Thymus (tissue), 11 donors: ENCODE measurements at regions not wholly inside any gene's neighbourhood (a gene's known extent, or its start where the extent isn't known, plus 50 kb on each side); places are given as distances from the start of the nearest gene placed in this dataset.

Experiments
- DNase-seq, 9 donors: peaks; one replicate each; pipeline ENCODE4 v3.0.0-alpha.2; 2013; ENCODE audit warnings: low spot score in 9 of 9, low read depth in 6 of 9, missing footprints in 1 of 9
- H3K27ac ChIP-seq, 2 donors: one replicate each; pipeline ENCODE4 v1.5.1; 2013; ENCODE audit warnings: control low read depth in 1 of 2, low read depth in 1 of 2, low read length in 1 of 2, mild to moderate bottlenecking in 1 of 2, moderate library complexity in 1 of 2
- H3K27me3 ChIP-seq, 2 donors: one replicate each; pipeline ENCODE4 v1.5.1; 2013; ENCODE audit warnings: low read length in 1 of 2; ENCODE audit not compliant: control insufficient read depth in 2 of 2, insufficient read depth in 1 of 2
- H3K36me3 ChIP-seq, 2 donors: one replicate each; pipeline ENCODE4 v1.5.1; 2013; ENCODE audit warnings: low read length in 1 of 2, mild to moderate bottlenecking in 1 of 2, moderate library complexity in 1 of 2; ENCODE audit not compliant: control insufficient read depth in 2 of 2, insufficient read depth in 2 of 2
- H3K4me1 ChIP-seq, 2 donors: one replicate each; pipeline ENCODE4 v1.5.1; 2013; ENCODE audit warnings: low read length in 2 of 2; ENCODE audit not compliant: control insufficient read depth in 2 of 2, insufficient read depth in 2 of 2
- H3K4me3 ChIP-seq, 2 donors: one replicate each; pipeline ENCODE4 v1.5.1; 2013; ENCODE audit warnings: low read length in 2 of 2, control low read depth in 1 of 2, mild to moderate bottlenecking in 1 of 2
- H3K9me3 ChIP-seq, 2 donors: one replicate each; pipeline ENCODE4 v1.5.1; 2013; ENCODE audit warnings: low read length in 1 of 2, mild to moderate bottlenecking in 1 of 2; ENCODE audit not compliant: control insufficient read depth in 2 of 2, insufficient read depth in 1 of 2
- WGBS: extraction: QIAGEN DNeasy Blood & Tissue Kit; methylation state at CpG from one replicate; pipeline ENCODE4 v1.1.7; 2013; 5-methylcytosine and 5-hydroxymethylcytosine counted together
- donor health status: healthy.

DNA sequence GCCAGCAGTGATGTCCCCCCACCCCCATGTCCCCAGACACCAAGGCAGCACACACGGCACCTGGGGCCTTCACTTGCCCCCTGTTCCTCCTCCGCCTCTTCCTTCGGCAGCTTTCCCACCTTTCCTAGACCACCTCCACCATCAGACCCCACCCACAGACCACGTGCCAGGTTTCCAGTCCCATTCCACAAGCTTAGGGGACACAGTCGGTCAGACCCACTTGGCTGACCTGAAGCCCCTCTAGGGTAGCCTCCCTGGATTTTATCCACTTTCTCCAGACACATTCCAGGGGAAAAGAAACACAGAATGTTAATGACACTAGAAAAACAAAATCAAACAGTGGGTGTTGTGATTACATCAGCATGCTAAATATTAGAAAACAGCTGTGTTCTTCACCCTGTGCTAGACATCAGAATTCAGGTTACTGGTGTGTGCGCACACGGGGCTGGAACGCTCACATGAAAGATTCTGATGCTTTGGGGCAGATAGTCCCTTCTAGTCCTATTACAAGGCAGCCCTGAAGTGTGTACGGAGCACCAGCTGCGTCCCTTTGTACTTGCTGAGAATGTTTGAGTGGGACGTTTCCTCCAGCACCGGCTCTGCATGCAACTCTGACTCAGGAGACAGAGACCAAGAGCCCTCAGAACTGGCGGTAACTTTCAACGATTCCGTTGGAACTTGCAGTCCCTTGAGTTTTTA lies 75.5 kb upstream of the PPP2R2D start:
- Histone ChIP-seq H3K4me1 (no peaks in the 10 kb centered on the region), H3K27ac (no peak overlapping the region), H3K27me3 (peaks cover 0 to 11% of the 10 kb centered on the region in 2 donors), H3K4me3 (no peak overlapping the region), H3K36me3 (no peaks in the 10 kb centered on the region), H3K9me3 (peaks cover 0 to 2% of the 10 kb centered on the region in 2 donors)
- no peak for DNase-seq
- WGBS: 60% methylated on average over 15 of the region's 15 CpGs

DNA sequence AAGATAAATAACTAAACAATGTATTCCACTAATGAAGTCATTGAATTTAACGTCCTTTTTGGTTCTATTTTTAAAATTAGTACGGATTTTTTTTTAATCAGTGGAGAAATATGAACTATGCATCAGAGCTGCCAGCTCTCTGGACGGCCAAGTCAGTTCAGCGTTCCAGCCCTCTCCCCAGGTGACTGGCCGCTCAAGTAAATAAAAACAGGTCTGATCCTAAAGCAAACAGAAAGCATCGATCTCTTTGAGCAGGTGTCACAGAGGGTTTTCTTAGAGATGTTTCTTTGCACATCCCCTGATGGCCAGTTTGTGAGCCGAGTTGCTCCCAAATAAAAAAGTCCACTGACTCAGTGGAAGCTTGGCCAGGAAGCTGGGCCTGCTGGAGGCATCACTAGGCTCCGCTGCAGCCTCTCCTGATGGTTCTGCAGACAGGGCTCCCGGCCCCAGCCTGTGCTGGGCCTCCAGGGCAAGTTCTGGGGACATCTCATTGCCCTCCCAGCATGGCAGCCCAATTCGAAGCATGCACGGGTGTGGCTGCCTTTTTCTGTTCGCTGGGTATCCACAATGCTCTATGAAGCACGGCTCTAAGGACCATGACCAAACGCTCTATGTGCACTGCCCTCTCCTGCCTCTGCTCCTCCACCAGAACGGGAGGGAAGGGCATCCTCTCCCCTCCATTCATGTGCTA lies 74.7 kb upstream of the PPP2R2D start:
- Histone ChIP-seq H3K27me3 (peaks cover 0 to 11% of the 10 kb centered on the region in 2 donors), H3K4me3 (no peak overlapping the region), H3K27ac (no peak overlapping the region), H3K9me3 (peaks cover 0 to 2% of the 10 kb centered on the region in 2 donors), H3K4me1 (no peaks in the 10 kb centered on the region), H3K36me3 (no peaks in the 10 kb centered on the region)
- 82% methylated on average over 15 of the region's 15 CpGs for WGBS
- no peak for DNase-seq

DNA sequence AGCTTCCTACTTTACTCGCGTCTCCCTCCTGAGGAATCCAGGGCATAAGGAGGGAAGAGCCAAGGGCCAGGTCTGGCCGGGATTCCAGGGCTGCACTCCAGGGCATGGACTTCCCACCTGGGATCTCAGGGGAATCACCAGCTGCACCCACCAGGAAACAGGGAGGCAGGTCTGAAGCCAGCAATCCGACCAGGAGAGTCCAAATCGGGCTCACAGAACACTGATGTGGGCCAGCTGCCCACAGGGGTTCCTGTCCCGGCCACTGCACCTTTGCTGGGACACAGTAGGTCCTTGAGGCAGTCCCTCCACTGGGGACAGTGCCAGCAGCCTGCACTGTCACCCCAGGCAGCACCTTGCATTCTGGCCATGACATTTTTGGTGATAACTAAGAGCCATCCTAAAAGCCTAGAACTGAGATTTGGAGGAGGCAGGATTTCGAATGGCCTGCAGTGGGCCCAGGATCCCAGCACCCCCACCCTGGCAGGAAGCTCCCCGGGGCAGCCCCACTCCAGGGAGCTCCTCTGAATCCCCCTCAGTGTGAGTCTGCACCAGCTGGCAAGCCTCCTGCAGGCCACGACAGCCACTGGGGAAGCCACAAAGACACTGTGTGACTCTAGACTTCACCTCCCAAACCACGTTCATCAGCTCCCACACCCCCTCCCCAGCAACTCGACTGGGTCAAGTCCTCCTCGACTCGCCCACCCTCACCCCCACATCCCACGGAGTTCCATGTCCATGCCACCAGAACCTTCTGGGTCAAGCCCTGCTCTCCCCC lies 71.5 kb upstream of the PPP2R2D start:
- Histone ChIP-seq H3K27ac (no peak overlapping the region), H3K36me3 (no peaks in the 10 kb centered on the region), H3K9me3 (no peaks in the 10 kb centered on the region), H3K27me3 (peaks cover 0 to 9% of the 10 kb centered on the region in 2 donors), H3K4me3 (no peak overlapping the region), H3K4me1 (no peaks in the 10 kb centered on the region)
- no peak for DNase-seq
- WGBS: 81% methylated on average over 14 of the region's 14 CpGs

DNA sequence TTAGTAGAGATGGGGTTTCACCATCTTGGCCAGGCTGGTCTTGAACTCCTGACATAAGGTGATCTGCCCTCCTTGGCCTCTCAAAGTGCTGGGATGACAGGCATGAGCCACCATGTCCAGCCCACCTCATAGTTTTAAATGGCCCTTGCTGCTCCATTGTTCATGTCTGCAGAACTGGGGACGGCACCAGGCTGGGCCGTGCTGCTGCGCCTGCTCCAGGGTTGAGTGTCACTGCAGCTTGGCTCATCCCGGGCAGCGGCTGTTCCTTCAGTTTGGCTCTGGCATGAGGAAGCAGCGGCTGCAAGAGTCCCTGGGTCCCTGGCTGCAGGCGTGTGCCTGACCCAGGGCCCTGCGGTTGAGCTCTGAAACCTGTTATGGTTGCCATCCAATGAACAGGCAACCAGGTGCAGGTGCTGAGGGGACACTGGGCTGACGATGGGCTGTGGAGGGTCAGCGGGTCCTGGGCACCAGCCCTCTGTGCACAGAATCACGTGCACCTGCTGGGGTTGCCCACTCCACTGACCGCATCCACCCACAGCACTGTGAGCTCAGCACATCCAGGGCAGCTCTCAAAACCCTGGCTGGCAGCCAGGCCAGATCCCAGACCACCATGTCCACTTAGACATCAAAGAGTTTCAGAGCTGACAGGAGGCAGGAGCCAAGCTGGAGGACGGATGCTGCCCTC lies 70.2 kb upstream of the PPP2R2D start:
- H3K27me3 ChIP-seq: no peaks in the 10 kb centered on the region
- 92% methylated on average over 13 of the region's 13 CpGs for WGBS
- no peak for DNase-seq
- no peaks in the 10 kb centered on the region for H3K4me1 ChIP-seq
- H3K36me3 ChIP-seq: no peaks in the 10 kb centered on the region
- H3K9me3 ChIP-seq: peaks cover 1 to 5% of the 10 kb centered on the region in 2 donors
- no peak overlapping the region for H3K4me3 ChIP-seq
- H3K27ac ChIP-seq: no peak overlapping the region

DNA sequence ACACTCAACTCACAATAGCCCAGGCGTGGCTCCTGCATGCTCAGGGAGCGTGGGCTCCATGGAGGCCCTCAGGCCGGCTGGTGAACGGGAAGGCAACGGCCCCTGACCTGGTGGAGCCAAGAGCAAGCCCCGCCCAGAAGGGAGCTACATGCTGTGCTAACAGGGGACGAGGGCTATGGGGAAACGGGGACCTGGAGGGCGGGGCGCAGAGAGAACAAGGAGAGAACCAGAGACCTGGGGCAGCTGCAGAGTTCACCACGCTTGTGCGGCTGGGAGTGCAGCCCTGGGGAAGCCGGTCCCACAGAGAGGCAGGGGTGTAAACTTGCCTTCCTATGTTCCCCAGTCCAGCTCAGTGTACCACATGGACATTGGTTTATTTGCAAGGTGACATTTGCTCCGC lies 69.2 kb upstream of the PPP2R2D start:
- no peaks in the 10 kb centered on the region for H3K4me1 ChIP-seq
- no peak for DNase-seq
- no peak overlapping the region for H3K27ac ChIP-seq
- H3K9me3 ChIP-seq: peaks cover 1 to 5% of the 10 kb centered on the region in 2 donors
- no peak overlapping the region for H3K4me3 ChIP-seq
- H3K27me3 ChIP-seq: no peaks in the 10 kb centered on the region
- 76% methylated on average over 14 of the region's 14 CpGs for WGBS
- H3K36me3 ChIP-seq: no peaks in the 10 kb centered on the region

DNA sequence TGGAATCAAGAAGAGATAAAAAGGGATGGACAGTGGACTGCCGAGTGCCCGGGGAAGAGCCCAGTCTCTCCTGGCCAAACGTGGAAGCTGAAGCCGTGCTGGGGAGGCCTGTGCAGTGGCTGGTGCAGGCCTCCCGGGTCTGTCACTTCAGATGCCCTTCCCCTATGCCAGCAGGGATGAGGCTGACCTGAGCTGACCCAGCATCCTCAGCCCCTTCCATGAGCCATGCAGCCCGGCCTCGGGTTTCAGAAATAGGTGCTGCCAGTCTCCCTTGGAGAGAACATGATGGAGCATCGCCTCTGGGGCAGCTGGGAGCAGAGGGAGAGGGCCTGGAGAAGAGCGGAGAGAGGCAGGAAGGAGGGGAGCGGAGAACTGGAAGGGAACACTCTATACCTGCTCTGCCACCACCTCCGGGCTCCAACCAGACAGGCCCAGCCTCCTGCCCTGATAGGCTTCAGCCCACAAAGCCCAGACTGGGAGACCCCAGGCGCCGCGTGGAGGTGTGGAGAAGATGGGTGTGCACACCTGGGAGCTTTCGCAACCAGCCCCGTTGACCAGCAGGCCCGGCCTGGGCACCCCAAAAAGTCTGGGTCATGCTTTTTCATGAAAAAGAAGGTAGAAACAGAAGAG lies 68.6 kb upstream of the PPP2R2D start:
- no peak for DNase-seq
- Histone ChIP-seq H3K9me3 (peaks cover 1 to 5% of the 10 kb centered on the region in 2 donors), H3K27me3 (no peaks in the 10 kb centered on the region), H3K27ac (no peak overlapping the region), H3K36me3 (no peaks in the 10 kb centered on the region), H3K4me3 (no peak overlapping the region), H3K4me1 (no peaks in the 10 kb centered on the region)
- 91% methylated on average over 17 of the region's 17 CpGs for WGBS

DNA sequence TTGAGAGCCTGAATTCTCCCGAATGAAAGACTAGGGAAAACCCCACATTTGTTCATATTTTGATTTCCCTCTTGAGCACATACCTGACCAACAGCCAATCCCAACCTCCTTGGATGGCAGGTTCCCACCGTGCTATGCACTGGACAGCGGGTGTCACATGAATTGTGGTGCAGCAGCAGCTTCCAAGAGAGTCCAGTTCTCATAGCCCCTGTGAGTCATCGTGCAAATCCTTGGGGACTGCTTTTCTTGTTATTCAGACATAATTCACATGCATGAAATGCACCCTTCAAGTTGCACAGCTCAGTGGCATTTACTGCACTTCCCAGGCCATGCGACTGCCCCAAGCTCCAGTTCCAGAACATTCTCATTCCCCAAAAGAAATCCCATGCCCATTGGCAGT lies 67.8 kb upstream of the PPP2R2D start:
- no peaks in the 10 kb centered on the region for H3K4me1 ChIP-seq
- peaks cover 1 to 5% of the 10 kb centered on the region in 2 donors for H3K9me3 ChIP-seq
- no peaks in the 10 kb centered on the region for H3K36me3 ChIP-seq
- 91% methylated on average over 5 of the region's 5 CpGs for WGBS
- H3K4me3 ChIP-seq: no peak overlapping the region
- no peak for DNase-seq
- no peak overlapping the region for H3K27ac ChIP-seq
- no peaks in the 10 kb centered on the region for H3K27me3 ChIP-seq

DNA sequence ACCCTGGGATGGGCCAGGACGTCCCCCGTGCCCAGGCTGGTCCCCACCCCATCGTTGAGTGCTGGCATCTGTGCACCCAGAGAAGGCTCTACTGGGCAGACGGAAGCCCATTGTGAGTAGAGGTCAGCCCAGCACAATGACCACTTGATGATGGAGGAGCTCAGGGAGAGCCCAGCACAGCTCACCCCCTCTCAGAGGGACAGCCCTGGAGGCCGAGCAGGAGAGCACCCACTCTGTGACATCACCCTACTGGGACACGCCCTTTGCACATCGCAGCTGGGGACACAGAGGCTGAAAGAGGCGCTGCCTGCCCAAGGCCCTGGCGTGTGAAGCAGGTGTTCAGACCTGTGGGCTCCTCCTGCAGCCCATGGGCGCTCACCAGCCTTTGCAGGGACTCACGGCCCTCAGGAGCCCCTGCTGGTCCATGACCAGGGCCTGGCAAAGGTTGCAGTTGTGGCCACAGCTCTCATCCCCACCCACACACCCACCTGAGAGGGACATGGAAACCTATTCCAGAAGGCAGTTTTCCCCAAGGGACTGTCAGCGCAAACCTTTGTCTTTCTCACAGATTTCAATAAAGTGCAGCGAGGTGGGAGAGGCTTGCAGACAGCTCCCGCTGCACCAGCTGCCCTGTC lies 67.2 kb upstream of the PPP2R2D start:
- no peaks in the 10 kb centered on the region for H3K4me1 ChIP-seq
- no peaks in the 10 kb centered on the region for H3K36me3 ChIP-seq
- no peak for DNase-seq
- H3K27ac ChIP-seq: no peak overlapping the region
- no peaks in the 10 kb centered on the region for H3K27me3 ChIP-seq
- peaks cover 1 to 5% of the 10 kb centered on the region in 2 donors for H3K9me3 ChIP-seq
- no peak overlapping the region for H3K4me3 ChIP-seq
- WGBS: 95% methylated on average over 14 of the region's 14 CpGs
